HUES6 (cell line): ENCODE measurements at regions not wholly inside any gene's neighbourhood (a gene's known extent, or its start where the extent isn't known, plus 50 kb on each side); places are given as distances from the start of the nearest gene placed in this dataset.

Source experiments
- H3K27ac ChIP-seq: 2 replicates; pipeline ENCODE4 v1.7.0; 2013; ENCODE audit warnings: low read depth, mild to moderate bottlenecking, low read length, inconsistent platforms
- H3K27me3 ChIP-seq: 2 replicates; pipeline ENCODE4 v1.6.1; 2013; ENCODE audit warnings: low read length; ENCODE audit not compliant: control insufficient read depth, insufficient read depth
- H3K36me3 ChIP-seq: 2 replicates; pipeline ENCODE4 v1.6.1; 2013; ENCODE audit warnings: low read length; ENCODE audit not compliant: control insufficient read depth, insufficient read depth
- H3K4me1 ChIP-seq: 2 replicates; pipeline ENCODE4 v1.6.1; 2013; ENCODE audit warnings: low read length; ENCODE audit not compliant: control insufficient read depth, insufficient read depth
- H3K4me3 ChIP-seq: 2 replicates; pipeline ENCODE4 v1.5.1; 2013; ENCODE audit warnings: low read depth, low read length
- H3K9ac ChIP-seq: one replicate; pipeline ENCODE4 v1.6.1; 2013; ENCODE audit warnings: mild to moderate bottlenecking, low read length
- H3K9me3 ChIP-seq: 2 replicates; pipeline ENCODE4 v1.6.1; 2013; ENCODE audit warnings: low read depth, low read length; ENCODE audit not compliant: control insufficient read depth, insufficient read depth

DNA sequence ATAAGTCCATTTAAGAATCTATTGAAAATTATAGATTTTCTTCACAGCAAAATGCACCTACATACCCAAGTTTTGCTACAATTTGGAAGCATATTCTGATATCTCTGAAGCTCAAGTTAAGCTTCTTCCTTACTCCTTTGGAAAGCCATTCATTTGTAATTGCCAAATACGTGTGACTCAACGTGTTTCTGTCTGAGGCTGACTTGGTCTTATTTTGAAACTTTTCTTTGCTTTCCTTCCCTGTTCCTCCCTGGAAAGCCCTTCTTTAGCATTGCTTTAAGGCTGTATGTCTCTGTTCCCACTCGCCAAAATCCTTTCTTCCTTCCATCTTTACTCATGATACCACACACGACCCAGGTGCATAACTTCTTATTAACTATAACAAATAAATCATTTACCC, 232.0 kb downstream of the ZBBX start:
- H3K4me1 ChIP-seq = no peaks in the 10 kb centered on the region
- no peaks in the 10 kb centered on the region for H3K27me3 ChIP-seq
- no peaks in the 10 kb centered on the region for H3K9me3 ChIP-seq
- no peak overlapping the region for H3K4me3 ChIP-seq
- no peak overlapping the region for H3K27ac ChIP-seq
- H3K36me3 ChIP-seq = no peaks in the 10 kb centered on the region
- no peak overlapping the region for H3K9ac ChIP-seq

GRCh38 chr3:167146911-167147310, 233.2 kb downstream of the ZBBX start:
- Histone ChIP-seq H3K4me1 (no peaks in the 10 kb centered on the region), H3K9ac (no peak overlapping the region), H3K36me3 (no peaks in the 10 kb centered on the region), H3K27me3 (no peaks in the 10 kb centered on the region), H3K27ac (no peak overlapping the region), H3K9me3 (no peaks in the 10 kb centered on the region), H3K4me3 (no peak overlapping the region)

- Histone ChIP-seq H3K36me3 (no peaks in the 10 kb centered on the region), H3K27ac (no peak overlapping the region), H3K4me3 (no peak overlapping the region), H3K9ac (no peak overlapping the region), H3K4me1 (no peaks in the 10 kb centered on the region; the same call in 1 of the 2 replicates), H3K9me3 (no peaks in the 10 kb centered on the region), H3K27me3 (no peaks in the 10 kb centered on the region)
Measured at GRCh38 chr3:167125612-167126407, 254.3 kb downstream of the ZBBX start.

- H3K27ac ChIP-seq = no peak overlapping the region
- H3K36me3 ChIP-seq = no peaks in the 10 kb centered on the region
- H3K9ac ChIP-seq = no peak overlapping the region
- H3K4me3 ChIP-seq = no peak overlapping the region
- H3K4me1 ChIP-seq = no peaks in the 10 kb centered on the region; the same call in 1 of the 2 replicates
- H3K9me3 ChIP-seq = no peaks in the 10 kb centered on the region
- no peaks in the 10 kb centered on the region for H3K27me3 ChIP-seq
Measured at GRCh38 chr3:167120828-167121227, 259.3 kb downstream of the ZBBX start.

DNA sequence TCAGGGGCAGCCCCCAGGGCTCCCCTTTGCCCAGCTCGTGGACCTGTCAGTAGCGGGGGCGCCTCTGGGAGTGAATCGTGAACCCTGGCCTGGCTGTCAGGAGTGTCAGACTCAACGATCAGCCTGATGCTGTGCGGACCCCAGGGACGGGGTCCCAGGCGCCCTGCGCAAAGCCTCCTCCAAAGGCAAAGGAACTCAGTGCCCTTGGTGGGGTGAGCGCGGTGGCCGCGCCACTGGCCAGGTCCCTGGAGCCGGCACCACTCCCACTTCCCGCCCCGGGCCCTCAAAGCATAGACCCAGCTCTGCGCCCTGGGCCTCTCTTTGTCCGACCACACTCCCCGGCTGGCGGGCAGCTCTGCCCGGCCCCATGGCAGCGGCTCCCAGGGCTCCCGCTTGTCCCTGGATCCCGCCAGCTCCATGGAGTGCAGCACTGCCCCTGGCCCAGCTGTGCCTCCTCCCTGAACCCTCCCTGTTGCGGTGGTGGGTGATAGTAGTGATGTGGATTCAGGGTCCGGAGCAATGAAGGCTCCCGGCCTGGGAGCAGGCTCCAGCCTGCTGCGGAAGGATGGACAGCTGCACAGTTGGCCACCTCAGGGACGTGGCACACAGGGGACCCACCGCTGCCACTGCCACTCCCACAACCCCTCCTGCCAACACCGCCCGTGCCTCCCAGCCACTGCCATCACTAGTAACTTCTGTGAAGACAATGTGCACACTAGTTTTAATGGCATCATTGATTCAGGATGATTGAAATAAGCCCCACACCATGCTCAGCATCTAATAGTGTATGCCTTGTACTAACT, 263.8 kb downstream of the ZBBX start:
- no peak overlapping the region for H3K4me3 ChIP-seq
- no peaks in the 10 kb centered on the region for H3K27me3 ChIP-seq
- no peaks in the 10 kb centered on the region for H3K9me3 ChIP-seq
- no peaks in the 10 kb centered on the region for H3K36me3 ChIP-seq
- H3K4me1 ChIP-seq = no peaks in the 10 kb centered on the region
- no peak overlapping the region for H3K27ac ChIP-seq
- no peak overlapping the region for H3K9ac ChIP-seq

DNA sequence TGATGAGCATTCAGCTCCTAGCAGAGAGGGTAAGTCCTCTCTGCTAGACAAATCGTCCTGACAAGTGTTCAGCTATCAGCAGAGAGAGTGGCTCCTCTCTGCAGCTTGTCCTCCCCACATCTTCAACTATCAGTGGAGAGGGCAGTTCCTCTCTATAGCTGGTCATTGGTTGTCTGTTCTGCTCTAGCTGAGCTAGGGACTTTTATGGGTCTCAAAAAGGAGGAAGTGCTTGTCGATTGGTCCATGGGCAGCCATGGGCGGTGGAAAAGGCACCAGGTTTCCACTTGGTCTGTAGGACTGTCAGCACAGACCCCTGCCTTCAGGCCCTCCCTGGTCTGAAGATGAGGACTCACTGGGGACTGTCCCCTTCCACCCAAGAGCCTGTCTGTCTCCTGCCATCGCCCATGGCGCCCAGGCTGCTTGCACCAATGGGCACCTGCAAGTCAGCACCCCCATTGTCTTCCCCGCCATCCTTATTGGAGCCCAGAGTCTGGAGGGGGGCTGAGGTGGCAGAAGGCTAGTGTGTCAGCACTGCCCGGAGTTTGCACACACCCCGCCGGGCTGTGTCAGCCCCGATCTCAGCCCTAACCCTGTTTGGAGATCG, 264.7 kb downstream of the ZBBX start:
- Histone ChIP-seq H3K27me3 (no peaks in the 10 kb centered on the region), H3K4me1 (no peaks in the 10 kb centered on the region), H3K9ac (no peak overlapping the region), H3K36me3 (no peaks in the 10 kb centered on the region), H3K4me3 (no peak overlapping the region), H3K27ac (no peak overlapping the region), H3K9me3 (no peaks in the 10 kb centered on the region)

- Histone ChIP-seq H3K36me3 (no peaks in the 10 kb centered on the region), H3K27me3 (no peaks in the 10 kb centered on the region), H3K4me3 (no peak overlapping the region), H3K27ac (no peak overlapping the region), H3K9me3 (no peaks in the 10 kb centered on the region), H3K9ac (no peak overlapping the region), H3K4me1 (no peaks in the 10 kb centered on the region)
Measured at GRCh38 chr3:167114619-167115018, 265.5 kb downstream of the ZBBX start.

GRCh38 chr3:167113035-167113830, 266.9 kb downstream of the ZBBX start:
- H3K4me1 ChIP-seq = no peaks in the 10 kb centered on the region
- no peaks in the 10 kb centered on the region for H3K36me3 ChIP-seq
- no peak overlapping the region for H3K9ac ChIP-seq
- H3K9me3 ChIP-seq = no peaks in the 10 kb centered on the region
- H3K27ac ChIP-seq = no peak overlapping the region
- H3K4me3 ChIP-seq = no peak overlapping the region
- H3K27me3 ChIP-seq = no peaks in the 10 kb centered on the region

DNA sequence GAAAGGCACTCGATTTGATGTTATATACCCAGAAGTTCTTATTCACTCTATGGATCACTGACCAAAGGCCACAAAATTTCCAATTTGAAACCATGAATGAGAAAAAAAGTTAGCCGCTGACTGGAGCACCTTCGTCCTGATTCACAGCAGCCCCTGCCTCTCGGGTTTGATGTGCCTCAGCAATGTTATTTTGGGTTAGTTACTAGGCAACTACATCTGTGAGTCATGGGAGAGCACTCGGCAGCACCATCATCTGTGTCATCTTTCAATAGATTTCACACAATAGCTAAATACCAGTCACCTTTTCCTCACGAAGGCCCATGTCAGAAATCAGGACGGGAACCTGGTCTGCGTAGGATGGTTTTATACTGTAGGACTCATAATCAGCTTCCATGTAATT, 269.2 kb downstream of the ZBBX start:
- no peak overlapping the region for H3K9ac ChIP-seq
- H3K9me3 ChIP-seq = no peaks in the 10 kb centered on the region
- no peaks in the 10 kb centered on the region for H3K27me3 ChIP-seq
- no peak overlapping the region for H3K4me3 ChIP-seq
- H3K4me1 ChIP-seq = no peaks in the 10 kb centered on the region
- H3K27ac ChIP-seq = no peak overlapping the region
- no peaks in the 10 kb centered on the region for H3K36me3 ChIP-seq

DNA sequence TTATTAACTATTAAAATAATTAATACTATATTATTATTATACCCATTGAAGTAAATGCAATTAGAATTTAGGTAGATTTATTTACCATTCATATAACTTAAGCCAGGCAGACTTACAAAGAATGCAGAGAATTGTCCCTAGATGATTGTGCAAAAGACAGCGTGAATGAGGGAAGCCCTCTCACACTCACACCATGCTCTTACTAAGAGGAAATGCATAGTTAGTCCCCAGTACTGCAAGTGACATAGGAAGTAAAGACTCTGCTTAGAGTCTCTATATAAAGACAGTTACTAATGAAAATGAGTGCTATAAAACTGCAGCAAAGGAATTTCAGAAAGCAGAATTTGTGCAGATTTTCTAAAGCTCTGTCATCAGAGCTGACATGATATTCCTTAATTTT, 270.4 kb downstream of the ZBBX start:
- H3K9me3 ChIP-seq = no peaks in the 10 kb centered on the region
- H3K4me3 ChIP-seq = no peak overlapping the region
- H3K27ac ChIP-seq = no peak overlapping the region
- no peaks in the 10 kb centered on the region for H3K36me3 ChIP-seq
- no peaks in the 10 kb centered on the region for H3K27me3 ChIP-seq
- no peak overlapping the region for H3K9ac ChIP-seq
- no peaks in the 10 kb centered on the region for H3K4me1 ChIP-seq
